IPS DF 4.7 (cell line): ENCODE measurements at regions not wholly inside any gene's neighbourhood (a gene's known extent, or its start where the extent isn't known, plus 50 kb on each side); places are given as distances from the start of the nearest gene placed in this dataset.
"Not testable (repeated sequence)": the region's sequence is repeated elsewhere in the genome, so short reads cannot be mapped to it uniquely, and the experiment has no call there.

Experiments
- DNase-seq: peaks from one replicate; pipeline ENCODE4 v3.0.0-alpha.2; 2013; ENCODE audit warnings: low spot score; ENCODE audit errors: extremely low read depth

DNA sequence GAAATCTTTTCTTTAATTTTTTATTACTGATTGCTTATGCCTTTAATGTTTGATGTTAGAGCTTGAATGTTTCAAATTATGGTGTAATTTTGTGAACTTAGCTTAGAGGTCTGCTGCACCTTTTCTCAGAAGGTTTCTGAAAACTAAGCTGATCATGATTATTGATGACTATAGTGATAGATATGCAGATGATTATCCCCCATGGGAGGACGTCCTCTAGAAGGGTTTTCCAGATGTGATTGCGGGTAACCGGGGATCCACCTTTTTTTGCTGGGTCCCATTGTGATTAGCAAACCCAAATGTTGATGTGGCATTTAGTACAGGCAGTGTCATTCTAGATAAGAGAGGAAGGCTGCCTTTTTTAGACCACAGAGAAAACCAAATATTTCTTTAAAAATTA lies 272.9 kb downstream of the FBXO8 start:
- DNase-seq = no peak

DNA sequence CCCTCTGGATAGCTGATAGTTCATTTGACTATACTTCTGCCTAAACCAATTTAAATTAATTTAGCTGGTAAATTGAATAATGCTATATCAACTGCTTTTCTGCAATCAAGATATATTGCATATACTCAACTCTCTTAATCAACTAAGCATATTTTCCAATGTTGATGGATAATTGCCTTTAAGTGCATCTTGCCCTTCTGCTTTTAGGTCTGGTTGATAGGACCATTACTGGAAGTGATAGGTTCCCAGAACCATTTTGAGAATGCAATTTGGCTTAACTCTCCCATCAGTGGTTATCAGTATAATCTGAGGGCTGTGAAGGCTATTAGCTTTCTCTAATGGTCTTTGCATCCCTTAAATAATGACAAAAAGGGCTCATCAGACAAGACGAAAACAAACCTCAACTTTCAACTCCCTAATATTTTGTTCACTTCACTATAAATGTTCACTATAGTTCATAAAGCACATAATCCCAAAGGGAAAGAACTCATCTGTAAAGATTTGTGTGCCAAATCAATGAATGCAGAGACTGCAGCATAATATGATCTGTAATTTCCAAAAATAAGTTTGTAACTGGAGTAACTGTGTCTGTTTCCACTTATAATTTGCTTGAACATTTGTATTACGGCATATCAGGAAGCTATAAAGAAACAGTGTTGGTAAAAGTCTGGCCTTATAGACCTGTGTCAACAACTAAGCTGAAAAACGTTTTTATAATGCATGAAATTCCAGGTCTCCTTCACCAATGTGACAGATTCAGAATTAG lies 273.6 kb downstream of the FBXO8 start:
- no peak for DNase-seq

DNA sequence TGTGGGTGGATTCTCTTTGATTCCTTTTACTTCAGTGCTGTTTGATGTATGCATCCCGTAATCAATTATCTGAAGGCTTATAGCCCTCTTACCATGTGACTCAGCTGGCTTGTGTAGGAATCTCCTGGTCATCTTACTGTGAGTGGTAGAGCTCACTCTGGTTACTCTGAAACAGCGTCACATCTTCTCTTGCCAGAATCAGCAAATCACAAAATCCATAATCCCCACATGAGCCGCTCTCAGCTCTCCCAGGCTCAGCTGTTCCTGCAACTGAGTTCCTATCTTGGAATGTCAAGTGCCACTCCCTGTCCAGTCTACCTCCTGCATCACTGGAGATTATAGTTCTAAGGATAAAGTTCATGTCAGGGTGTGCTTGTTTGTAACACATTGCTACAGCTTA lies 278.0 kb downstream of the FBXO8 start:
- no peak for DNase-seq

DNA sequence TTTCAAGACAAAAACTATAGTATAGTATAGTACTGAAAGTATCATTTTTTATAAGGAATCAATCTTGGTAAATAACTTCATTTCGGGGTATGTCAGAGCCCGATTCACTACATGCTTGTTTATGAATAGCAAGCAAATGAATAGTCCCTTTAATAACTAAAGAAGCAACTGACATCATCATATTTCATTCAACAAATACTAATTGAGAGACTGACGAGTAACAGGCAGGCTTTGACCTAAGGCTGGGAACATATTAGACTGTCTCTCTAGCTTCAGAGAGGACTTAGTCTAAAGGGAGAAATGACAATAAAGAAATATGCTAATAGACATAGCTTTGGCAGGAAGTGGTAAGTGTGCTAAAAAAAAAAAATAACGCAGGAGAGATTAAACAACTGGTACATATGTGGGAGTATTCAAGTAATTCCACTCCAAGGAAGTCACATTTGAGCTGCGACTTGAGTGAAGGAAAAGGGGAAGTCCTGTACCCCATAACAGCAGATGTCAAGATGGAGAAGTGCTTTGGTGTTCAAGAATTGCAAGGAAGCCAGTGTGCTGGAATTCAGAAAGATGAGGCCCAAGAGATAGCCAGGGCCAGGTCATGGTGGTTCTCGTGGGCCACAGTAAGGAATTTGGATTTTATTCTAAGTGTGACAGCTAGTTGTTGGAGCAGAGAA lies 284.9 kb downstream of the FBXO8 start:
- DNase-seq = no peak

DNA sequence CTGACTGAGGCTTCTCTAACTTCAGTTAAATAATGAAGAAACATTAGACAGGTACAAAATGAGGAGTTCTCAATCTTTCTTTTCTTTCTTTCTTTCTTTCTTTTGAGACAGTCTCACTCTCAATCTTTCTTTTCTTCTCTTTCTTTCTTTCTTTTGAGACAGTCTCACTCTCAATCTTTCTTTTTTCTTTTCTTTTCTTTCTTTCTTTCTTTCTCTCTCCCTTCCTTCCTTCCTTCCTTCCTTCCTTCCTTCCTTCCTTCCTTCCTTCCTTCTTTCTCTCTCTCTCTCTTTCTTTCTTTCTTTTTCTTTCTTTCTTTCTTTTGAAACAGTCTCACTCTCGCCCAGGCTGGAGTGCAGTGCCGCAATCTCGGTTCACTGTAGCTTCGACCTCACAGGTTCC lies 287.7 kb downstream of the FBXO8 start:
- not testable (repeated sequence) for DNase-seq

DNA sequence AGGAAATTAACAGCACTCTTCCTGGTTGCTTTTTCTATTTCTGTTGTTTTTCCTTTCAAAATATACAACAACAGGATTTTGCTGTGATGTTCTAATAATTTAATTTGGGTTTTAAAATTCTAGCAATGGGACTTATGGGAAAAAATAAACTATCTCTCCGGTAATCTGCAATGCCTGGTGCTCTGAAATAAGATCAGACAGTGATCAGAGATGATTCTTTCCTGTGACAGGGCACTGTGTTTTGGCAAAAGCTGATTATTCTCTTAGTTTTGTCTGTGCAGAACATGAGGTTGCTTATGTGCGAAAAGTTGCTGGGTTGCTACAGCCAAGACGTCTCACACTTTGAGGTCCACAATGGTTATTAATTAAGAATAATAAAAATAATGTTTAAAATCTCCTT lies 291.7 kb downstream of the FBXO8 start:
- DNase-seq = no peak

DNA sequence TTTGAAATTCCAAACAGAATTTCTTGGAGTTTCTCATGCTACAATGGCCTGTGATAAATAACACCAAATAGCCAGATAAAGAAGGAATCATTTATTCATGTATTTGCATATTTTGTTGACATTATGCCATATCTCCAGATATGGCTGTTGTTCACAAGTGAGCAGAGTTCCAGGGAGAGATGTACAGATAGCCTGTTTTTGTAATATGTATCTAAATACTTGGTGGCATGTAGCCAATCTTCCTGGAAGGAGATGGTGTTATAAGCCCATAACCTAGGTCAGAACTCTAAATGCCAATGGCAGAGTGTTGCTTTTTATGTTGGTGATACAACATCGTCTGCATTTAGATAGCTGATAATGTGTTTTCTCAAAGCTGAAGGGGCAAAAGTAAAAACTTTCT lies 292.2 kb downstream of the FBXO8 start:
- DNase-seq = no peak

DNA sequence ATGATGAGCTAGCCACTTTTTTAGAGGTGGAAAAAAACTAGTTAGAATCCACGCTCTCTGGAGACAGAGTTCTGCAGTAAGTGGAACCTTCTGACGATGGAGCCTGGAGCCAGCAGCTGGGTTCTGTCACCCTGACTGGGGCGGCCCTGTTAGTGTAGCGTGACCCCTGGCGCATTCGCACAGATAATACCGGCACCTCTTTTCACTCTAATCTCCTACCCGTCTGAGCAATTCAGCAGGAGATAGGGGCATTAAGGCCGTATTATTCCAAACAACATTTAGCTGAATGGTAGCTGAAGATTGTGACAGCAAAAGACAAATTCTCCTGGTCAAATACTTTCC lies 292.6 kb downstream of the FBXO8 start:
- DNase-seq = no peak

DNA sequence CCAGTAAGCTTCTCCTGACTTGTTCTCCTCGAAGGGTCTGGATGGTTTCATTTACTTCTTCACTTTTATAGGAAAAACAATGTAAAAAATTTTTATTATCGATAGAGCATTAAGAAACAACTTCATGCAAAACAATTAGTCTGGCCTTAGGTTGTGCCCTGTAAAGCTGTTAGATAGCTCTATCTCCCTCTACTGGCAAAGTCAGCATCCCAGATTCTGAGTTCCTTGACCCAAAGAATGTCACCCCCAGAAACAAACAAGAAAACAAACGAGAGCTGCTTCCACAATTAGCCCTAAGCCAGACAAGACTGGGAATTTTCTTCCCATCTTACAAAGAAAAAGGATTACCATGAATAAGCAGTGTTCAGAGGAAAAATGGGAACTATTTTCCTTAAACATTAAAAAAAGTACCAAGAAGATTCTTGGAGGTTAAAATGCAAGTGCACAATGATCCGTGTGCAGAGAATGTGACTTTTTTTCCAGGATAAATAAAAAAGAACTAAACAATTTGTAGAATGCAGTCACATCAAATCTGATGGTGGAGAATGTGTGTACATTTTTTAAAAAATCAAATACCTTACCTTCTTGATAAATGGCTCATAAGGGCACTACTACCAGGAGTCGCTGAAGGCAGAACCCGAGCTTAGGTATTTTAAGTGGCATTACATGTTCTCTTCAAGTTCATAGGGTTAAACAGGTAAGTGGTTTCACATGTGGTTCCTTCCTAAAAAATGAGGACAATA lies 293.2 kb downstream of the FBXO8 start:
- peak; percentile 22 for DNase-seq

DNA sequence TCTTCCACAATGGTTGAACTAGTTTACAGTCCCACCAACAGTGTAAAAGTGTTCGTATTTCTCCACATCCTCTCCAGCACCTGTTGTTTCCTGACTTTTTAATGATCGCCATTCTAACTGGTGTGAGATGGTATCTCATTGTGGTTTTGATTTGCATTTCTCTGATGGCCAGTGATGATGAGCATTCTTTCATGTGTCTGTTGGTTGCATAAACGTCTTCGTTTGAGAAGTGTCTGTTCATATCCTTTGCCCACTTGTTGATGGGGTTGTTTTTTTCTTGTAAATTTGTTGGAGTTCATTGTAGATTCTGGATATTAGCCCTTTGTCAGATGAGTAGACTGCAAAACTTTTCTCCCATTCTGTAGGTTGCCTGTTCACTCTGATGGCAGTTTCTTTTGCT lies 319.9 kb downstream of the FBXO8 start:
- not testable (repeated sequence) for DNase-seq

DNA sequence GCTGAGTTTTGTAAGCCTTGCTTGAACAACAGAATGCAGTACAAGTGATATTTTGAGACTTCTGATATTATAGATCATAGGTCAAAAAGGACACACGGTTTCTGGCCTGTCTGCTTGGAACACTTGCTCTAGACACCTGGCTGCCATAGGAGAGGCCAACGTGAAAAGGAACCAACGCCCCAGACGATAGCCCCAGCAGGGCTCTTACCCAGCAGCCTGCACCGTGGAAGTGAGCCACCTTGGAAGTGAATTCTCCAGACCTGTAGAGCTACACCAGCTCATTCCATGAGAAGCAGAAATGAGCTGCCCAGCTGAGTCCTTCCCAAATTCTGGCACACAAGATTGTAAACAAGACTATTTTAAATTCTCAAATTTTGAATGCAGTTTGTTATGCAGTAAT lies 323.1 kb downstream of the FBXO8 start:
- DNase-seq = no peak

DNA sequence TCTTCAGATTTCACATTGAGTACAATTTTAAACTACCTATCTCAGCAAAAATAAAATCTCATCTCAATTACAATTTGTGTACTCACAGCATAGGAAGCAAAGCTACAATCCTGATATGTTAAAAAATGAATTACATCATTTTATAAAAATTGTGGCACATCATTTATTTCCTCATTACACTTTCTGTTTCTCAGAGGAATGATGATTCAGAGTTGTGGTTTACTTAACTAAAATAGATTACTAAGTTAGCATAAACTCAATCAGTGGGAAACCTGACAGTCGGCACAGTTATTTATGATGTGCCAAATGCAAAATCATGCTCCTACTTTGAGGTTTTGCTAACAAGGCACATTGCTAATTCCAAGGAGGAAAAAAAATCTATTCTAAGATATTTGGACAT lies 325.0 kb downstream of the FBXO8 start:
- DNase-seq = no peak

DNA sequence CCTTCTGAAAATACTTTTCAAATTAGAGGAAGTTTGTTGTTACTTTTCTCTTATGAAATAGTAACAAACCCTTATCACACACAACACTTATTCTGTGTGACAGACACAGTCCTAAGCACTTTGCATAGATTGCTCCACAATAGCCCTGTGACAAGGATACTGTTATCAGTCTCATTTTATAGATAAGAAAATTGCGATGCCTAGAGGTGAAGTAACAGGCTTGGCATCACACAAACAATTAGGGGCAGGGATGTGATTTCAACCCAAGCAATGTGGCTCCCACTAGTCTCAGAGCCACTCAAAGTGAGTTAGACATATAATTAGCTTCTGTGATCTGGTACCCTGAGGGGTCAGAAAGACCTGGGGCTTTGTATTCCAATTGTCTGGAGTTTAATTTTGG lies 339.9 kb downstream of the FBXO8 start:
- DNase-seq = no peak

DNA sequence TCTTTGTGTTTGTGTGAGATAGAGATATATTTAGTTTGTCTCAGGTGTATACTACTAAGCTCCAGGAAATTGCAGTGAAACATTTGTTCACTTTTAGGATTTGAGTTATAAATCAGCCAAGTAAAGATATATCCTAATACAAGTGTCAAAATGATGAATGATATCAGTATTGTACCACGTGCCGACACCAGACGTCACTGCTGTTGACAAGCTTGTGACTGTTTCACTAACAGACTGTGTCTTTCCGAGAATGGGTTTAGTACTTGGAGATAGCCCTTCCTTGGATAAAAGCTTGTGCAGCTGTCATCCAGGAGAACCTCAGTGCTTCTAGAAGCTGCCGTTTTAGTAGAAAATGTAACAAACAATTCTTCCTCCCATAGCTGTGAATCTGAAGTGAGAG lies 343.3 kb downstream of the FBXO8 start:
- DNase-seq = no peak

DNA sequence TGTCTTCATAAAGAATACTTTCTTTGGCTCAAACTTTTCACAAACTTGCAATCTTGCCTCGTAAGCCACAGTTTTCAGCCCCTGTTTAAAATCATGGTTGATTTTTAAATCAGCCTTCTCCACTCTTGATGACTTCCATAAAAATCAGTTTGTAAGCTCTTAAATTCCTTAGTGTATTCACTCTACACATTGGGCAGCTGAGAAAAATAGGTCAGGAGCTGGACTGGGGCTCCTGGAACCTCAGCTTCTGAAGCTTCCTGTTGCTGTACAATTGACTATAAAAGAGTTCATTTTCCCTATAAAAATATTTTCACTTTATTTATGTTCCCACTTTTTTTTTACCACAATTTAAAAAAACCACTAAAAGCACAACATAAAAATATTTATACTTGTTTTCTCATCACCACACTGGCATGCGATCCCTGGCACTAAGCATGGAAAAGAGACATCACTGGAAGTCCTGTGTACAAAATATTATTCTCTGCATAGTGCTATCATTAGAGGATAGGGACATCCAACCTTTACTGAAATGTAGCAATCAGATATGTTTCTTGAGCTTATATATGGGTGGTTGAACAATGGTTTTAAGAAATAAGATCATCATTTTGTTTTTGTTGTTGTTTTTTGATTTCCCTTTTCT lies 345.7 kb downstream of the FBXO8 start:
- no peak for DNase-seq

DNA sequence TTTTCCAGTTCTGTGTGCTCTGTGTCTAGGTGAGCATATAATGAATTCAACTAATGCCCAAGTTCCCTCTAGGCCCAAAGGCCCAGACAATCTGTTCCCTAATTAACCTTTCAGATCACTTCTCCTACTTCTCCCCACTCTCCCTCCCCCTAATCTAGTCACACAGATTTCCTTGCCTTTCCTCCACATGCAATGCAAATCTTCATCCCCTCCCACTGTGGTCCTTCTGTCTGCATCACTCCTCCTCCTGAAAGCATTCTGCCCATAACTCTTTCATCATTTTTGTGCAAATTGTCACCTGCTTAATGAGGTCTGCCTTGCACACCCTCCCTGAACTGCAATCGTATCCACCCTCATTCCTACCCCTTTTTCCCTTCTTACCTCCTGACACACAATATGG lies 346.6 kb downstream of the FBXO8 start:
- no peak for DNase-seq

DNA sequence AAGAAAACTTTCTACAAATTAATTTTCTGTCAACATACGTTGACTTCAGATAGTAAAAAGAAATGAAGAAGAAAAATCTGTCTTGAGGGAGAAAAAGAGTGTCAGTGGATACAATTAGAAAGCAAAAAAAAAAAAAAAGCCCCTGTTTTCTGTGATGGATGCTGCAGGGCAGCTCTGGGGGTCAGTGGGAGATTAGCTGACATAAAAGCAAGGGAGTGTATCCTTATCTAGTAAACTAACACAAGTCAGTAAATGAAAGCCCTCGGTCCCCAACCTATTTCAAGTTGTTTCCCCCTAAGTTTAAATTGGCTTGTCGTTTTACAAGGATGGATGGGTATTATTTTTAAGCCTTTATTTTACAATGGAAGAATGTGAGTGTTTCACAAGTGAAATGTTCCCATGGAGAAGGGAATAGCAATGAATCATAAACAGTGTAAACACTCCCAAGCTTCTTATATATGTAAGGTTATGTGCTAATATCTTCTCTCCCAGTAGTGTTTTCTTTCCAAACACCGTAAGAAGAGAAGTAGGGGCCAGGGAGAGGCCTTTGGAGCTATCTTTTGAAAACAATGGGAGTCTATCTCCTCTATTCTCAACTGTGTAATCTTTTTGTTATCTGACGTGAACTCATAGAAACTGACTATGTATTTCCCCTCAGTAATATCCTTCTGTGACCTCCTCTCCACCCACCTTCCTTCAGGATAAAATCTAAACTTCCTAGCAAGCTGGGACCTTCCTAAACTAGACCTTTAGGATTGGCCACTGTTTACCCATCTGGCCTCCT lies 347.7 kb downstream of the FBXO8 start:
- no peak for DNase-seq

DNA sequence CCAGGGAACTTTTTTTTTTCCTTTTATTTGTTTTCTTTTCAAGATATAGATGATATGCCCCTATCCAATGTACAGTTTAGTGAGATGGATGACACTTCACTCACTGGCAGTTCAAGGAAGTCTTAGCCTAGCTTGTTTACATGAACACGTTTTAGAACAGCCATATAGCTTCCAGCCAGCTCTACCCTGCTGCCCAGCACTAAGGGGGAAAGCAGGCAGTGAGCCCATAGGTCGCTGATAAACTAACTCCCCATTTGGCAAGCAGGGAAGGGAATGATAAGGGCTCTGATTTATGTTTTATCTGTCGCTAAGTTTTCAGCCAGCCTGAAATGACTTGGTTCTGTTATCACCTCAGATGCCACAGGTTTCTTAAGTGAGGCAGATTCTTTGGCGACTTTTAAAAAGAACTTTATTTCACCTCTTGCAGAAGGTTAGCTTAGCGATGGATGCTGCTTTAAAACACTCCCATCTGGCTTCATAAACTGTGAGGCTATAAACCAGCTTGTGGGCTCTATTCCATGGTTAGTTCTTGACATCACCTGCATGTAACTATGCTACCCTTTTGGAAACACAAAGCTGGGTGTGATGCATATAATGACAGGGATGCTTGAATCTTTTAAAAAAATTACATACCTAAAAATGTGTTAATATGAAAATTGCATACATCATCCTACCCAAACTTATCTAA lies 348.4 kb downstream of the FBXO8 start:
- no peak for DNase-seq

DNA sequence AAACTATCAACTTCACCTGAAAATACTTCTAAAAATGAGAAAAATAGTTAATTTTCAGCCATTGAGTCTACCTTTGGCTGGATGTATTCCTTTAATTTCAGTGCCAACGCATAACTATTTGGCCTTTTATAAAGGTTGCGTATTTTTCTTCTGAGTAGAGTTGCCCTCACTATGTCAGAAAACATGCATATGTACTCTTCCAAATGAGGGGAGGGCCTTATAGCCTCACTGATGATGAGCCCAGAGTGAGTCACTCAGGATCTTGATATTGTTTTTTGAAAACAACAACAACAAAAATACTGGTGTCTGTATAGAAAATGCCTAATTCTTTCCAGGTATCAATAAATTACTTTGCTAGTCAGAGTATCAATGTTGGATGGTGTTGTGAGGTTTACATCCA lies 349.3 kb downstream of the FBXO8 start:
- no peak for DNase-seq

DNA sequence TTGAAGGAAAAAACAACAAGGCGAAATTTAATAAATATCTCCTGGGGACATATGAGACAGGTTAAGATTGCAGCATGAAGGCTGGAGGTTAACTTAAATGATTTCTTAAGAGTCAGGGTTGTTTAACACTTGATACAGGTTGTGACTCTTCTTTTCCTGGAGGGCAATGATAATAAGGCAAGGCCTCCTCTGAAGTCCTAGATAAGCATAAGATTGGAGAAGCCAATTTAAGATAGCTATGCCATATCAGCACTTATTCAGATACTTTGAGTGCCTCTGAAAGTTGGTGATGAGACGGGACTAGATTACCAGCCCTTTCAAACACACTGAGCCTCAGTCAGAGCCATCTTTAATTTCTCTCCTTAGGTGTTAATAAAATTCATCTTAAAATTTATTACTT lies 350.8 kb downstream of the FBXO8 start:
- no peak for DNase-seq
